NT2/D1 (cell line): ENCODE measurements at regions not wholly inside any gene's neighbourhood (a gene's known extent, or its start where the extent isn't known, plus 50 kb on each side); places are given as distances from the start of the nearest gene placed in this dataset.

ENCODE experiments used
- DNase-seq: peaks from one replicate; pipeline ENCODE4 v3.0.0-alpha.2; 2011; ENCODE audit warnings: low read depth, low spot score
- H3K27me3 ChIP-seq: 2 replicates; pipeline ENCODE4 v1.6.0; 2011; ENCODE audit warnings: mild to moderate bottlenecking; ENCODE audit not compliant: insufficient read length, insufficient read depth
- H3K36me3 ChIP-seq: 2 replicates; pipeline ENCODE4 v1.6.1; 2011; ENCODE audit warnings: mild to moderate bottlenecking, low read length, mixed read lengths; ENCODE audit not compliant: insufficient read depth, insufficient read length
- H3K4me1 ChIP-seq: 2 replicates; pipeline ENCODE4 v1.5.1; 2011; ENCODE audit not compliant: insufficient read depth, insufficient read length
- H3K4me3 ChIP-seq: 2 replicates; pipeline ENCODE4 v1.5.1; 2011; ENCODE audit warnings: low read depth; ENCODE audit not compliant: insufficient read length
- H3K9ac ChIP-seq: 2 replicates; pipeline ENCODE4 v1.6.0; 2011; ENCODE audit warnings: low read depth; ENCODE audit not compliant: insufficient read length
- H3K9me3 ChIP-seq: 2 replicates; pipeline ENCODE4 v1.5.1; 2011; ENCODE audit warnings: mild to moderate bottlenecking, low read length; ENCODE audit not compliant: insufficient read depth
- SUZ12 ChIP-seq: IDR thresholded peaks from 2 replicates; pipeline ENCODE4 v1.6.1; 2011; ENCODE audit not compliant: insufficient read length, insufficient read depth; ENCODE audit errors: extremely low read depth
- YY1 ChIP-seq: IDR thresholded peaks from 2 replicates; pipeline ENCODE4 v1.6.1; 2011; ENCODE audit not compliant: insufficient read length, insufficient read depth
- ZNF274 ChIP-seq: IDR thresholded peaks from 2 replicates; pipeline ENCODE4 v1.6.1; 2011; ENCODE audit warnings: mild to moderate bottlenecking, low read depth, low read length

GRCh38 chrX:115459883-115460880, 100.8 kb upstream of the PLS3 start:
- H3K27me3 ChIP-seq, result no peaks in the 10 kb centered on the region
- no peak overlapping the region for H3K4me3 ChIP-seq
- H3K36me3 ChIP-seq, result no peaks in the 10 kb centered on the region
- no peak for DNase-seq
- TF ChIP-seq ZNF274 (no peak), SUZ12 (no peak), YY1 (no peak)
- no peaks in the 10 kb centered on the region for H3K4me1 ChIP-seq
- no peak overlapping the region for H3K9ac ChIP-seq
- no peaks in the 10 kb centered on the region for H3K9me3 ChIP-seq

GRCh38 chrX:115462406-115462805, 98.6 kb upstream of the PLS3 start:
- Histone ChIP-seq H3K27me3 (no peaks in the 10 kb centered on the region), H3K9me3 (no peaks in the 10 kb centered on the region), H3K9ac (no peak overlapping the region), H3K36me3 (no peaks in the 10 kb centered on the region), H3K4me1 (no peaks in the 10 kb centered on the region), H3K4me3 (no peak overlapping the region)
- no peak for DNase-seq
- no peak for TF ChIP-seq SUZ12
- no peak for TF ChIP-seq ZNF274
- TF ChIP-seq YY1, result no peak

- no peak for DNase-seq
- TF ChIP-seq SUZ12, result no peak
- TF ChIP-seq ZNF274, result no peak
- TF ChIP-seq YY1, result no peak
- H3K4me3 ChIP-seq, result no peak overlapping the region
Measured at GRCh38 chrX:115467961-115468360, 93.0 kb upstream of the PLS3 start.

GRCh38 chrX:115472131-115472530, 88.8 kb upstream of the PLS3 start:
- Histone ChIP-seq H3K4me3 (no peak overlapping the region), H3K36me3 (no peaks in the 10 kb centered on the region), H3K9me3 (no peaks in the 10 kb centered on the region), H3K4me1 (no peaks in the 10 kb centered on the region), H3K27me3 (no peaks in the 10 kb centered on the region), H3K9ac (no peak overlapping the region)
- TF ChIP-seq YY1, result no peak
- no peak for TF ChIP-seq ZNF274
- no peak for TF ChIP-seq SUZ12
- no peak for DNase-seq

More at GRCh38 chrX:115467961-115468360, 93.0 kb upstream of the PLS3 start:
- H3K4me1 ChIP-seq, result no peaks in the 10 kb centered on the region
- no peaks in the 10 kb centered on the region for H3K9me3 ChIP-seq
- H3K27me3 ChIP-seq, result no peaks in the 10 kb centered on the region
- no peak overlapping the region for H3K9ac ChIP-seq
- no peaks in the 10 kb centered on the region for H3K36me3 ChIP-seq

GRCh38 chrX:115486510-115486909, 74.5 kb upstream of the PLS3 start:
- Histone ChIP-seq H3K36me3 (no peaks in the 10 kb centered on the region), H3K9me3 (0 out of 2 replicates have a peak, but pooled peaks cover 4% of the 10 kb centered on the region), H3K4me1 (no peaks in the 10 kb centered on the region), H3K4me3 (no peak overlapping the region), H3K27me3 (no peaks in the 10 kb centered on the region), H3K9ac (no peak overlapping the region)
- no peak for DNase-seq
- TF ChIP-seq YY1, result no peak
- TF ChIP-seq ZNF274, result no peak
- TF ChIP-seq SUZ12, result no peak

- no peaks in the 10 kb centered on the region for H3K27me3 ChIP-seq
- no peaks in the 10 kb centered on the region for H3K36me3 ChIP-seq
- no peaks in the 10 kb centered on the region for H3K4me1 ChIP-seq
- no peak for DNase-seq
- no peak overlapping the region for H3K4me3 ChIP-seq
- H3K9me3 ChIP-seq, result 0 out of 2 replicates have a peak, but pooled peaks cover 4% of the 10 kb centered on the region
- no peak for TF ChIP-seq YY1
- TF ChIP-seq SUZ12, result no peak
- no peak for TF ChIP-seq ZNF274
- H3K9ac ChIP-seq, result no peak overlapping the region
Measured at GRCh38 chrX:115487608-115488007, 73.4 kb upstream of the PLS3 start.

- TF ChIP-seq YY1, result no peak
- TF ChIP-seq ZNF274, result no peak
- no peak for TF ChIP-seq SUZ12
Measured at GRCh38 chrX:115490814-115491213, 70.2 kb upstream of the PLS3 start.

More at GRCh38 chrX:115490814-115491213, 70.2 kb upstream of the PLS3 start:
- H3K4me3 ChIP-seq, result no peak overlapping the region
- no peak overlapping the region for H3K9ac ChIP-seq
- H3K36me3 ChIP-seq, result no peaks in the 10 kb centered on the region
- 0 out of 2 replicates have a peak, but pooled peaks cover 4% of the 10 kb centered on the region for H3K9me3 ChIP-seq
- no peaks in the 10 kb centered on the region for H3K4me1 ChIP-seq
- no peaks in the 10 kb centered on the region for H3K27me3 ChIP-seq
- no peak for DNase-seq
